Eye (tissue), 1 donor: ENCODE measurements at regions not wholly inside any gene's neighbourhood (a gene's known extent, or its start where the extent isn't known, plus 50 kb on each side); places are given as distances from the start of the nearest gene placed in this dataset.
"Not testable (repeated sequence)": the region's sequence is repeated elsewhere in the genome, so short reads cannot be mapped to it uniquely, and the experiment has no call there.

Source experiments
- DNase-seq: peaks from one replicate; pipeline ENCODE4 v3.0.0-alpha.2; 2015

- DNase-seq: no peak
Measured at GRCh38 chr21:32089766-32090165, 189.1 kb downstream of the MIS18A start.

- DNase-seq: peak; percentile 35
Measured at GRCh38 chr21:32088471-32088870, 190.4 kb downstream of the MIS18A start.

- DNase-seq: no peak
Measured at GRCh38 chr21:32087447-32087846, 191.4 kb downstream of the MIS18A start.

GRCh38 chr21:32083197-32083596, 195.7 kb downstream of the MIS18A start:
- peak; percentile 64 for DNase-seq

- DNase-seq: no peak
Measured at GRCh38 chr21:32082466-32082865, 196.4 kb downstream of the MIS18A start.

- no peak for DNase-seq
Measured at GRCh38 chr21:32073593-32073992, 200.8 kb downstream of the HUNK start.

- DNase-seq: no peak
Measured at GRCh38 chr21:32073190-32073589, 200.4 kb downstream of the HUNK start.

- not testable (repeated sequence) for DNase-seq
Measured at GRCh38 chr21:32071620-32072019, 198.8 kb downstream of the HUNK start.

GRCh38 chr21:32070676-32071330, 198.0 kb downstream of the HUNK start:
- no peak for DNase-seq

GRCh38 chr21:32070126-32070525, 197.3 kb downstream of the HUNK start:
- no peak for DNase-seq

GRCh38 chr21:32065654-32066053, 192.8 kb downstream of the HUNK start:
- DNase-seq: no peak

GRCh38 chr21:32064281-32064910, 191.6 kb downstream of the HUNK start:
- DNase-seq: peak; percentile 40

GRCh38 chr21:32062591-32063227, 189.9 kb downstream of the HUNK start:
- DNase-seq: no peak

- no peak for DNase-seq
Measured at GRCh38 chr21:32061729-32062128, 188.9 kb downstream of the HUNK start.

- no peak for DNase-seq
Measured at GRCh38 chr21:32056791-32057190, 184.0 kb downstream of the HUNK start.

- DNase-seq: peak; percentile 29
Measured at GRCh38 chr21:32055305-32055704, 182.5 kb downstream of the HUNK start.
